Lower leg skin (tissue), 3 donors: ENCODE measurements at regions not wholly inside any gene's neighbourhood (a gene's known extent, or its start where the extent isn't known, plus 50 kb on each side); places are given as distances from the start of the nearest gene placed in this dataset.
"Not testable (repeated sequence)": the region's sequence is repeated elsewhere in the genome, so short reads cannot be mapped to it uniquely, and the experiment has no call there.

Experiments used
- POLR2A ChIP-seq, 2 donors: fragments of 450-650 bp; IDR thresholded peaks; one replicate each; pipeline ENCODE4 v1.6.1; 2016 to 2017; ENCODE audit warnings: antibody characterized with exemption in 2 of 2, mild to moderate bottlenecking in 1 of 2, moderate library complexity in 1 of 2
- TF ChIP-seq, protein P1 (sequence below), 3 donors: fragments of 450-650 bp; IDR thresholded peaks; one replicate each; pipeline ENCODE4 v1.5.1; 2016; ENCODE audit warnings: antibody characterized with exemption in 3 of 3, mild to moderate bottlenecking in 3 of 3, moderate library complexity in 2 of 3

DNA sequence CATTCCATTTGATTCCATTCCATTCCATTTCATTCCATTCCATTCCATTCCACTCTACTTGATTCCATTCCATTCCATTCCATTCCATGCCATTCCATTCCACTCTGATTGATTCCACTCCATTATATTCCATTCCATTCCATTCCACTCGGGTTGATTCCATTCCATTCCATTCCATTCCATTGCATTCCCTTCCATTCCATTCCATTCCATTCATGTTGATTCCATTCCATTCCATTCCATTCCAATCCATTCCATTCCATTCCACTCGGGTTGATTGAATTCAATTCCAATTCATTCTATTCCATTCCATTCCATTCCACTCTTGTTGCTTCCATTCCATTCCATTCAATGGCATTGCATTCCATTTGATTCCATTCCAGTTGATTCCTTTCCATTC is 1136.4 kb downstream of the RPIA start:
- TF ChIP-seq, protein P1, sequence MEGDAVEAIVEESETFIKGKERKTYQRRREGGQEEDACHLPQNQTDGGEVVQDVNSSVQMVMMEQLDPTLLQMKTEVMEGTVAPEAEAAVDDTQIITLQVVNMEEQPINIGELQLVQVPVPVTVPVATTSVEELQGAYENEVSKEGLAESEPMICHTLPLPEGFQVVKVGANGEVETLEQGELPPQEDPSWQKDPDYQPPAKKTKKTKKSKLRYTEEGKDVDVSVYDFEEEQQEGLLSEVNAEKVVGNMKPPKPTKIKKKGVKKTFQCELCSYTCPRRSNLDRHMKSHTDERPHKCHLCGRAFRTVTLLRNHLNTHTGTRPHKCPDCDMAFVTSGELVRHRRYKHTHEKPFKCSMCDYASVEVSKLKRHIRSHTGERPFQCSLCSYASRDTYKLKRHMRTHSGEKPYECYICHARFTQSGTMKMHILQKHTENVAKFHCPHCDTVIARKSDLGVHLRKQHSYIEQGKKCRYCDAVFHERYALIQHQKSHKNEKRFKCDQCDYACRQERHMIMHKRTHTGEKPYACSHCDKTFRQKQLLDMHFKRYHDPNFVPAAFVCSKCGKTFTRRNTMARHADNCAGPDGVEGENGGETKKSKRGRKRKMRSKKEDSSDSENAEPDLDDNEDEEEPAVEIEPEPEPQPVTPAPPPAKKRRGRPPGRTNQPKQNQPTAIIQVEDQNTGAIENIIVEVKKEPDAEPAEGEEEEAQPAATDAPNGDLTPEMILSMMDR (IDR thresholded peaks at IDR 0.05): not testable (repeated sequence)
- not testable (repeated sequence) for TF ChIP-seq POLR2A (IDR thresholded peaks at IDR 0.05)
